GM18502 (cell line): ENCODE measurements at regions not wholly inside any gene's neighbourhood (a gene's known extent, or its start where the extent isn't known, plus 50 kb on each side); places are given as distances from the start of the nearest gene placed in this dataset.

Experiments
- ATAC-seq: cut with Tn5 transposase; IDR thresholded peaks from one replicate; pipeline ENCODE4 v1.9.1; 2021; ENCODE audit warnings: mild to moderate bottlenecking; ENCODE audit not compliant: unreplicated experiment, poor library complexity

DNA sequence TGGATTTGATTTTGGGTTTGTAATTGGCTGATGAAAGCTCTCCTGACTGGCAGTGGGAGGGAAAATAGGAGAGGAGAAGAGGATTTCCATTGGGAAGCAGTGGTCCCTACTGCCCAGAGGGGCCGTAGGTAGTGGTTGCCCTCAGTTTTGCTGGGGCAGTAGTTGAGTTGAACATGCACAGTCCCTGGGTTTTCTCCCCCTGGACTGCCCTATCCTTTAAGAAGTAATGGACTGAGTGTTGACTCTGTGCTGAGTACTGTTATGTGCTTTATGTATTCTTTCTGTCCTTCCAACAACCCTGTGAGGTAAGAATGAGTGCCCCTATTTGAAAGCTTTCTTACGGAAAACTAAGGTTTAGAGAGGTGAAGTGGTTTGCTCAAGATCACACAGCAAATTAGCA is 111.2 kb upstream of the RPS23 start:
- ATAC-seq: no peak

DNA sequence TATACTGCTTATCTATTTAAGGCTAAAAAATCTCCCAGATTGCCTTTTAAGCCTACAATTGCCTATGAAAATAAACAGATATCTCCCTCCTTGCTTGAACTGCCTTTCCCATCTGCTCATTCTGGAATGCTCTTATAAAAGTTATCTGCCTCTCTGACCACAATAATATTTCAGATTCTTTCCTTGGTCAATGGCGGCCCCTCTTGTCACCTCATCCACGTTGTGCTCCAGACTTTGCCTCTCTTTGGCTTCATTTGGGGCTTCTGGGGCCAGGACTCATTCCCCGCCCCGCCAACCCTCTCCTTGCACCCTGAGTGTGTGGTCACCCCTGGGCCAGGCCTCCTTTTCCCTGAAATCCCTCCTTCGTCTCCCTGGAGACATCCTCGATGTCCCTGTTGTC is 110.0 kb upstream of the RPS23 start:
- no peak for ATAC-seq

- no peak for ATAC-seq
These were observed 109.6 kb upstream of the RPS23 start for GRCh38 chr5:82387819-82388166.

- no peak for ATAC-seq
These were observed 109.1 kb upstream of the RPS23 start for GRCh38 chr5:82387001-82387818.

DNA sequence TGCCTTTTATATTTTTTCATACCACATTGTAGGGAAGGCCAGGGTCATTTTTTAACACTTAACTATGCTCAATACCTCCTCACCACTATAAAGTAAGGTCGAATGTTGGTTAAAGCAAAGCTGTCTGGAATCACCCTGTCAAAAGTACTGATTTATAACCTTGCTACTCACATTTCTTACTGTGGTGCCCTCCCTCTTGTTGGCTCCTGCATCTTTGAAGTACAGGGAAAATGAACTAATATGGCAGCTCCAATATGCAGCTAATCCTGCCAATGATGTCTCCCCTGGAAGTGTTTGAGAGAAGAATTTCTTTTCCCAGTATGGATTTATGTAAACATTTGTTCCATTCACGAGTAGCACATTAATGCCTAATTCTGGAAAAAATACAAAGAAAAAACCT is 108.4 kb upstream of the RPS23 start:
- ATAC-seq: no peak

DNA sequence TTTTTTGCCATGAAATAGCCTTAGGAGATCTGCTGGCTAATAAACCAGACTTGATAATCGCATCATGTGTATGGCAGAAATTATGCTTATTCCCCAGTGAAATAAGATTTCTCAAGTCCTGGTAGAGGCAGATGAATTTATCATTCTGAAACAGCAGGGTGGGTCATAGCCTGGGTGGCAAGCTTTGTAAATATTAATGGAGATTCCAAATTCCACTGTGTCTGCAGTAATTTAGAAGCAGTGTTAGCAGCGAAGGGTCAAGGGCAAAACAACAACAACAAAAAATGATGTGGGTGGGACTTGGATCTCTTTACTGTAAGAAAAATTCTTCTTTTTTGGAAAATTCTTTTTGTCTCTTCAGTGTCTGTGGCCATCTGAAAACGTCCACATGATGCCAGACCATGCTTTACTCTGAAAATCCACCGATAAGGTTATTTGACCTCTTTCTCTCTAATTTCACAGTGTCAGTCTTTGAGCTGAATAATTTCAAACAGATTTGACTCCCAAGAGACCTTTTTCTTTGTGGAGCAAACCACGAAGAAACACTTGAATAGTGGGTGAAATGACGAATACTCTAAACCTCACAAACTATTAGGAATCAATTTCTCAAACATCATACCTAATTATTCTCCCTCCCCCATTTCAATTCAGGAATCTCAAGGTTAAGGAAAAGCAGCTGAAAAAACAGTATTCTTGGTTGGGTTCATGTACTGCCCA is 106.0 kb upstream of the RPS23 start:
- no peak for ATAC-seq

- ATAC-seq: no peak
These were observed 103.4 kb upstream of the RPS23 start for GRCh38 chr5:82381591-82381990.

DNA sequence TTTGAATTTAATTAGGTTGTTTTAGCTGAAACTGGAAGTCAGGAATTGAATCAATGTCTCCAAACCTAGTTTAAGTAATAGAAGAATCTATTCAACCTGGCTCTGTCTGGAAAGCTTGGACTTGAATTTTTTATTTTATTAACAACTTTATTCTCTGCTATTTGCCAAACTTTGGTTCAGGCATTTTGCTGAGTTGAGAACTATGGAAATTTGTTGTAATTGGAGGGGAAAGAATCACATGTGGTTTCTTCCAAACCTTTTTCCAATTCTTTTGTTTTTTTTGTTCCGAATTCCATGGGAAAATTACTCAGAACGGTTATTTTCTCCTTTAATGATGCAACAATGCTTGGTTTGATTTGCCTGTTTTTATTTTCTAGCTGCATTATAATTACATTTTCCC is 98.2 kb upstream of the RPS23 start:
- no peak for ATAC-seq

DNA sequence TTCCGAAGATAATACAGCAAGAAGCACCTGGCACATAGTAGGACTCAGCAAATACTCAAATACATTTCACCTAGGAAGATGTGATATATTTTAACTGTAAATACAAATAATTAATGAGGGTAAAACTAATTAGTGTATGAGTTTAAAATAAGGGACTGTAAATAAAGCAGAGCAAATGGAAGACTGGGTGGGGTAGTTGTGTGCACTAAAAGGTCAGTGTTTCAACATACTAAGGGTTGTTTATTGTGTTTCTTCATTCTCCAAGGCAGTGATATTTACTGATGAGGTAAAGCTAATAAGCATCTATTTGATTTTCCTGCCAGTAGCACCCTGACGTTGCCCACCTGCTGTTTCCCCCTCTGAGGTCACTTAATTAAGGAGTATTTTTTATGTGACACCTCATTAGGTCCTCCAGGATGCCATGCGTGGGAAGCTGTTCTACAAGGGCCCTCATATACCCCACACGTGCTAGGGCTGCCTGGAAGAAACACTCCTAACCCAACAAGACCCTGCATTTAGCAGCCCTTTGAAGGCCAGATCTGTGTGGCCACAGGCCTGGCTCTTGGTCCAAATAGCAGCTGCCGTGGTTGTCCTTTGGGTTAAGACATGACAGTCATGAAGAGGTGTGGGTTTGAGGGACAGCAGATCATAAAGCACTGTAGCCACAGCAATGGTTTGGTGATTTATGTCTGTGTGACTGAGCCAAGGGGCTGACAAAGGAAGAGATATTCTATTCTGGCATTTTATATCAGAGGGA is 97.5 kb upstream of the RPS23 start:
- no peak for ATAC-seq

GRCh38 chr5:82374637-82375036 is 96.5 kb upstream of the RPS23 start:
- peak; percentile 71 for ATAC-seq

DNA sequence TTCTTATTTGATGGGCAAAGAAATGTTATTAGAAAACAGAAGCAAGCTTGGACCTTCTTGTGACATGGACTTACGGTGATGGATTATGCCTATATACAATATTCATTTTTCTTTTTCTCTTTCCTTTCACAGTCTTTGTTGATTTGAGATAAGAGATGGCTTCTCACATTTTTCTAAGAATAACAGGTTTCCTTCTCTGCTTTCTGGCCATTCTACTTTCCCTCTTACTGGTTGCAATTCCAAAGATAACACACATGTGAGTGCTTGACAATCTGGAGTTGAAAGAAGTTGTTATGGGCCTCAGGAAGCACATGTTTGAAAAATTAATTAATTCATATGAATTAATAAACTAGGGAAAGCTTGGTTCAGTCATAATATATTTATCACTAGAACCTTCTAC is 89.8 kb upstream of the RPS23 start:
- no peak for ATAC-seq

GRCh38 chr5:82365744-82366228 is 87.6 kb upstream of the RPS23 start:
- peak; percentile 63 for ATAC-seq

DNA sequence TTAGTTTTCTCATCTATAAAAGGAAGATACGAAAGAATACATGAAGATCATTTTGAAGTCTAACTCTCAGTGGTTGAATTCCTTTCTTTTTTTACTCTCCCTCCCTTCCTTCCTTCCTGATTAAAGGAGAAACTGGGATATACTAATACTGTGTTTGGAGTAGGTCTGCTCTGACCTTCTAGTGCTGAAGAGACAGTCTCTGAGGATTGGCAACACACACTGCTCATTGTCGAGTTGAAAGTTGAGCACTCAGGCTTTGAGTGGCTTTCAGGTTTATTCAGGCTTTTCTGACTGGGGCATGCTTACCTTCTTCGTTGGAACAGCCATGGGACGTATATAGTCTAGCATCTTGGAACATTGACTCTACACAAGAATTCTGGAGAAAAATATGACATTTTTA is 86.9 kb upstream of the RPS23 start:
- ATAC-seq: no peak

DNA sequence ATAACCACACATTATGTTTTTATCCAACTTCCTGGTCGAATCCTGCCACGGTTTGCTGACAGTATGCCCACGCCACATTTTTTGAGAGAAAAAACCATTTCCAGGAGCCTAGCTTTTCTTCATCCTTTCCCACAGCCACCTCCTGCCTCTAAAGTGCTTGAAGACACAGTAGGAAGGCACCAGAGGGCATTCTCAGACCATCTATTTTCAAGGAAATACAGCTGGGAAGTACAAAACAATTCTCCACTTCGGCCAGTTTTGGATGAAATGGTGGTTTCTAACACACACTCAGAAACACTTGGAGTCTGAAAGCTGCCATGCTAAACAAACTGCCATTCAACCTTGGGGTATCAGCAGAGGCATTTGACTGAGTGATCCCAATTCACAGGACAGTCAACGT is 86.3 kb upstream of the RPS23 start:
- no peak for ATAC-seq

GRCh38 chr5:82363524-82363923 is 85.4 kb upstream of the RPS23 start:
- no peak for ATAC-seq

DNA sequence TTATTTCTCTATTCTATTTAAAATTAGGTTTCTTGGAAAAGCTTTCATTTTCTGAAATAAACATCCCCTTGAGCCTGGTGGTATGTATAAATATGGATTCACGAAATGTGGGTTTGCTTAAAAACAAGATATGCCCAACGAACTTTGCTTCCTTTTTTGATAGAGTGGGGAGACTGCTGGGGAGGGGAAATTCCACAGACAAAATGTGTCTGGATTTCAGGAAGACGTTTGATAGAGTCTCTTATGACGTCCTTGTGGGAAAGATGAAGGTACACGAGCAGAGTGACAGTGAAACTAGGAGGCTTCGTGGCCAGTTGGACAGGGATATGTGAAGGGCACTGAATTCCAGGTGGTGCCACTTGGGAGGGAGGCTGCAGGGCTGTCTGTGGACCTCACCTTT is 84.5 kb upstream of the RPS23 start:
- ATAC-seq: no peak

DNA sequence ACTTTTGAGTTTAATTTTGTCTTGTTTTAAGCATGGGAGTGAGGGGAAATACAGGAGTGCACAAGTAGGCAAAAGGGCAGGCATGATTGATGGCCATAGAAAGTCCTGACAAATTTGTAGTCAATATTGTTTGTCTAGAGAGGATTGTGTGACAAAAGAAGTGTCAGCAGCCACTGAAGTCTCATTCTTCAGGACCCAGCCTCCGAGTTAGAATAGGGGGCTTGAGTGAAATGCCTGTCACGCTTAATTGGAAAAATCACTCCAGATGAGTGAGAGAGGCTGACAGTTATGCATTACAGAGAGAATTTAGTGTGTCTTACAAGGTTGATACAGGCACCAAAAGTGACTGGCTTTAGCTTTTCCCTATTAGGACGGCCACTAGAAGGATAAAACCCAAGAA is 81.9 kb upstream of the RPS23 start:
- no peak for ATAC-seq

- no peak for ATAC-seq
These were observed 81.1 kb upstream of the RPS23 start for GRCh38 chr5:82359272-82359671.

GRCh38 chr5:82358457-82358856 is 80.3 kb upstream of the RPS23 start:
- no peak for ATAC-seq

DNA sequence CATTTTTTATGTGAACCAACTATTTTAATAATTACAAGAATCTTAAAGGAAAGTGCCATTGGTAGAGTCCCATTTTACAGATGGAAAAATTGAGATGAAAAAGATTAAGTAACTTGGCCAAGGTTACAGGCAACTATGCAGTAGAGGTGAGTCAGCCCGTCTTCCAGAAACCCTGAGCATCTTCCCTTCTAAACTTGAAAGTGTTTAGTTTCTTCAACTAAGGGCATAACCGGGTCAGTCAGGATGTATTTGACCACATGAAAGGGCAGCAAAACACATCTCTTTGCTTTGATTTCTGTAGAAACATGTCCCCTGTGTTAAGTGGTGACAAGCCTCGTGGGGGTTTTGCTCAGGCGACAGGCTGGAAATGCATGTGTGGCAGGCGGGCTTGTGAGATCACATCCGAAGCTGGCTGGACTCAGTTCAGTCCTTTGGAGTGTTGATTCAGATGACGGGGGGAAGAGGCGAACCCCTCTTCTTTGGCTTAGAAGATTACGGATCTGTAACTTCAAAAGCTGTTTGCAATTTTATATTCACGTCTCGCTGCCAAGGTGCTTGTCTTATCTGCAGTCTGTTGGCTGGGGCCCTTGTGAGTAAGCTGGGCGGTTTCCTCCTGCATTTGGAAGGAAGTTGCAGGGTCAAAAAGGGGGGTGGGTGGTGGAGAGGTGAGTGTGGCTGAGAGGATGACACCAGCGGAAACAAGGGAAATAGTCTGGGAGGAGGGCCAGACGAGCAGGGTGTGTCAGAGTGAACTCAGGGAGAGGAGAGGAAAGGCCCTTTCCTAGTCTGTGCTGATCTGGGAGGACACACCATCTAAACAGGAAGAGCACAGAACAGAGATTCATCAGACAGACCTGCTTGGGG is 78.9 kb upstream of the RPS23 start:
- no peak for ATAC-seq
